ENCODE measurements at regions not wholly inside any gene's neighbourhood (a gene's known extent, or its start where the extent isn't known, plus 50 kb on each side); places are given as distances from the start of the nearest gene placed in this dataset.
"Not testable (repeated sequence)": the region's sequence is repeated elsewhere in the genome, so short reads cannot be mapped to it uniquely, and the experiment has no call there.

DNA sequence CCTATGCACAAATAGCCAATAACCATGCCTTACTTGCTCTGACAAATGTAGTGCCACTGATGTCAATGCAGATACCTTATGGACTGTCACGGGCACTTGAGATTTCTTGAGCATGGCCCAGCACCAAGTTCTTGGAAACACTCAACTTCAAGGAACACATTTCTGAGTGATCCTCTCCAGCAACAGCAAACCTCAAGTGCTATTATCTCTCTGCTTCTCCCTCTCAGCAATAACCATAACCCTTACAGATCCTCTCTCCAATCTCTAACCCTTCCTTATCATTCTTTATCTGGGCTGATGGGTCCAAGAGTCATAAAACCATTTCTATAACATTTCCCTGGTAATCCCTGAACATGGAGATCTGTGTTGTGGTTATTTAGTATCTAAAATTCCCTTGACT is 266.9 kb upstream of the STXBP5 start:
- DNase-seq (ENCODE audit: low spot score), result no peak

DNA sequence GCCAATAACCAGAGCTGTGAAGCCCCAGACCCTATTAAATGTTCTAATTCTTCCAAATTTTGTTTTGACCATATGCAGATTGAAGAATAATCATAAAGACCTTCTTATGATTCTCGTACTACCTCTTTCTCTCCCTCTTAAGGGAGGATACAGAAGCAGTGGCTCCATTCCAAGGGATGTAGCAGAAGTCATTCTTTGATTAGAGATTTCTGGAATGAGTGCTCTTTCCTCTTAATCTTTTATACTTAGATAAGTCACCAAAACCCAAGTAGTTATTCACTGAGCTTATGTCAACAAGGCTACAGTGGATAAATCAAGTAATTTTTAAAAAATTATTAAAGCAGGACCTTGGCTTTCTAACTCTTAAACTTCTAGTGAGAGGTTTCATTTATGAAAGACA is 266.0 kb upstream of the STXBP5 start:
- no peak for DNase-seq (ENCODE audit: low spot score)

DNA sequence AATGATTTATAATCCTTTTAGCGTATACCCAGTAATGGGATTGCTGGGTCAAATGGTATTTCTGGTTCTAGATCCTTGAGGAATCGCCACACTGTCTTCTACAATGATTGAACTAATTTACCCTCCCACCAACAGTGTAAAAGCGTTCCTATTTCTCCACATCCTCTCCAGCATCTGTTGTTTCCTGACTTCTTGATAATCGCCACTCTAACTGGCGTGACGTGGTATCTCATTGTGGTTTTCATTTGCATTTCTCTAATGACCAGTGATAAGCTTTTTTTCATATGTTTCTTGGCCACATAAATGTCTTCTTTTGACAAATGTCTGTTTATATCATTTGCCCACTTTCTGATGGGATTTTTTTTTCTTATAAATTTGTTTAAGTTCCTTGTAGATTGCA is 264.8 kb upstream of the STXBP5 start:
- DNase-seq (ENCODE audit: low spot score), result not testable (repeated sequence)

DNA sequence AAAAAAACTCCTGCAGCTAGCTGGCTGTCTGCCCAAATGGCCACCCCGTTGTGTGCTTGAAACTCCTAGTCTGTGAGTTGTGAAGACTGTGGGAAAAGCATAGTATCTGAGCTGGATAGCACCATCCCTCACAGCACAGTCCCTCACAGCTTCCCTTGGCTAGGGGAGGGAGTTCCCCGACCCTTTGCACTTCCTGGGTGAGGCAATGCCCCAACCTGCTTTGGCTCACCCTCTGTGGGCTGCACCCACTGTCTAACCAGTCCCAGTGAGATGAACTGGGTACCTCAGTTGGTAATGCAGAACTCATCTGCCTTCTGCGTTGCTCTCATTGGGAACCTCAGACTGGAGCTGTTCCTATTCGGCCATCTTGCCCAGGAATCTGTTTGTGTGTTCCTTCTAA is 260.6 kb upstream of the STXBP5 start:
- DNase-seq (ENCODE audit: low spot score), result no peak

DNA sequence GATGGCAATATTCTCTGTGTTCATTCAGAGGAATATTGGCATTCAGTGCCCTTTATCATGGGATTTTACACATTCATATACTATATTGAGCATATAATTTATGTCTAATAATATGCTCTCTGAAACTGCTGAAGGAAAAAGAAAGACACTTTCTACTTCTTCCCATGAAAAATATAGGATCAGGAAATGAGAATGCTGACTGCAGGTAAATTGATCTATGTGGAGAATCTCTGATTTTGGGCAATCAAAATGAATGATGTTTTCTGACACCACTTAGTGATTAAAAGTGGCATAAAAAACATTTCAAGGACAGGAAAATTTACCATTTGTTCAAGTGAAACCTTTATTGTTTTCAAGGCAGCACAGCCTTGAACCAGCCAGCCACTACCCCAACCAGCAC is 260.1 kb upstream of the STXBP5 start:
- DNase-seq (ENCODE audit: low spot score), result no peak

DNA sequence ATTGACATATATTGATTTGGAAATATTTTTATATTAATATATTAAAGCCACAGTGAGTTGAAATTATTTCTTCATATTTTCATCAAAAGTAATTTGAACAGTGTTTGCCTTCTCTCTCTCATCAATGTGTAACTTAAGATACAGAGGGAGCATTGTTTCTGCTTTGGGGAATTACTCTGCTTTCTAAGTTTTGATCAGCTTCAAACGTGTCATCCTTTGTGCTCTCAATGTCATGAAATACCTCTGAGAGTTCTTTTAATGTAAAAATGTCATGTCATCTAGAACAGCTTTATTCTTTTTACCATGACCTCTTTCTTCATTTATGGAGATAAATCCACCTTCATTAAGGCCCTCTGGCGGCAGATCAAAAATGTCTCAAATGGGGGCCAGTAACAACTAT is 259.4 kb upstream of the STXBP5 start:
- DNase-seq (ENCODE audit: low spot score), result no peak

DNA sequence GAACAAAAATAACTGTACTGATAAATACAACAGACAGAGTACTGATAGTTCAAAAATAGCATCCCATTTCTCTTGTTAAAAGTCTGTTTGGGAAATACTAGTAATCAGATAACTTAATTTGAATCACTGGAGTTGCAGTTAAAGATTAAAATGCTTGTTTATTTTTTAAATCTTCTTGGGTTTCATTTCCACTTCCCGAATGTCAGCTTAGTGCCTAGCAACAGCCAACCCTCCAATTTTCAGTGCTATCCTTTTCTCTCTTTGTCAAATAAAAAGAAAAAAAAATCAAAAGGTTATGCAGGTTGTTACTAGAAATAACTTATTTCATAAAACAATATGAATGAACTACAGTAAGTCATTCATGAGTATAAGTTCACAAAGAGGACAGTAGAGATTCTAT is 257.7 kb upstream of the STXBP5 start:
- no peak for DNase-seq (ENCODE audit: low spot score)

DNA sequence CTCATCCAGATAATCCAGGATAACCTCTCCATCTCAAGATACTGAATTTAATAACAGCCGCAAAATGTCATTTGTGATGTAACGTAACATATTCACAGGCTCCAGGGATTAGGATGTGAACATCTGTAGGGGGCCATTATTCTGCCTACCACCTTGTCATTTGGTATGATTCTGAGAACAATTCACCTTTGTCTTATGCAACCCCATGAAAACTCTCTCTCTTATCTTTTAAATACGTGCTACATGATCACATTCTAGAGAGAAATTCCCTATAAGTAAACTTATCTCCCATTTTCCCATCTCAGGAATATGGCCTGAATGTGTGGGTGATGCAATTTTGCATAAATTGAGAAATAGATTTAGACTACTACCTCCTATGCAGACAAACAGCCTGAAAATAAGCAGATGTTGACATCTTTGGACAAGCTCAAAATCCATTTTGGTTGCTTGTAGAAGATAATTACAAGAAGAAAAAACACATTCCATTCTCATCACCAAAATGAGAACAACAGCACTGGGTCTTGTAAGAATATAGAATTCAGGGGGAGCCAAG is 255.4 kb upstream of the STXBP5 start:
- DNase-seq (ENCODE audit: low spot score), result no peak

DNA sequence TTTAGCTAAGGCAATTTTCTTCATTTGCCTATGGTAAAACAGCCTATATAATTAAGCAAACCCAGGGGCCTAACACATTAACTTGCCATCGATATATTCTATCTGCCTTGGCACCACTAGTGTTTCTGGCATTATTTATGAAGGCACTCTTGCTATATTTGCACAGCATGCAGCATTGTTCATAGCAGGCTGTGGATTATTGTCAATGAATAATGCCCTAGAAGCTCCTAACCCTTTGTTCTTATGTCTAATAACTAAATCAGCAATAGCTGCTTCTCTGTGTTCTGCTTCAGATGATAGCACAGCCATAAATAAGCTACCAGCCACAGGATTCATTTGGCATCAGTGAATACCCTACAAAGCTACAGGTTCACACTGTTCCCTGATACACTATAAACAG is 254.8 kb upstream of the STXBP5 start:
- DNase-seq (ENCODE audit: low spot score), result no peak

DNA sequence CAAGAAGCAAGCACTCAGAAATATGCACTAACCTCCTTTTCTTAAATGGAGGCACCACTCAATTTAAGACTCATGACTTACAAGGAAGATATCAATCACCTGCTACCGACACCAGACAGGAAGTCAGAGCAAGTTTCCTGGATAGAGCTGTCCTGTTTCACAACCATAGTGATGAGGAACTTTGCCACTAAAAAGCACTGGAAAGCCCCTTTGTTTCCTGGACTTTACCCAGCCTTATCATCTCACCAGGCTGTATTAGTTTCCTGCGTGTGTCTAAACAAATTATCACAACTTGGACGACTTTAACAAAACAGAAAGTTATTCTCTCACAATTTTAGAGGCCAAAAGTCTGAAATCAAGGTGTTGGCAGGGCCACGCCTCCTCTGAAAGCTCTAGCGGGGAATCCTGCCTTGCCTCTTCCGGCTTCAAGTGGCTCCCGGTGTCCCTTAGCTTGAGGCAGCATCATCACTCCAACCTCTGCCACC is 253.8 kb upstream of the STXBP5 start:
- no peak for DNase-seq (ENCODE audit: low spot score)

DNA sequence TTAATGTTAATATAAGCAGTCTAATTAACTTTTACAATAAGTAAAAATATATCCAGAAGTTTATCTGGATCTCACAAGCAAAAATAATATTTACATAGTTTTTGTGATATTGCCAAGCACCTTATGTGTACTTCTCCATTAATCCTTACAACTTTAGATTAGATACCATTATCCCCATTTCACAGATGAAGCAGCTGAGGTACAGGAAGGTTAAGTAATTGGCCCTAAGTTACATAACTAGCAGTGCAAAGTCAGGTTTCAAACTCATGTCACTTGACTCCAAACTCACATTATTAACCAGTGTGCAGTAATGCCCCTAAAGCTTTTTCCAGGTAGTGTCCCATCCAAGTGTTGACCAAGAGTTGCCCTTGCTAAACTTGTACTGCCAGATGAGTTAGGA is 248.6 kb upstream of the STXBP5 start:
- DNase-seq (ENCODE audit: low spot score), result no peak

DNA sequence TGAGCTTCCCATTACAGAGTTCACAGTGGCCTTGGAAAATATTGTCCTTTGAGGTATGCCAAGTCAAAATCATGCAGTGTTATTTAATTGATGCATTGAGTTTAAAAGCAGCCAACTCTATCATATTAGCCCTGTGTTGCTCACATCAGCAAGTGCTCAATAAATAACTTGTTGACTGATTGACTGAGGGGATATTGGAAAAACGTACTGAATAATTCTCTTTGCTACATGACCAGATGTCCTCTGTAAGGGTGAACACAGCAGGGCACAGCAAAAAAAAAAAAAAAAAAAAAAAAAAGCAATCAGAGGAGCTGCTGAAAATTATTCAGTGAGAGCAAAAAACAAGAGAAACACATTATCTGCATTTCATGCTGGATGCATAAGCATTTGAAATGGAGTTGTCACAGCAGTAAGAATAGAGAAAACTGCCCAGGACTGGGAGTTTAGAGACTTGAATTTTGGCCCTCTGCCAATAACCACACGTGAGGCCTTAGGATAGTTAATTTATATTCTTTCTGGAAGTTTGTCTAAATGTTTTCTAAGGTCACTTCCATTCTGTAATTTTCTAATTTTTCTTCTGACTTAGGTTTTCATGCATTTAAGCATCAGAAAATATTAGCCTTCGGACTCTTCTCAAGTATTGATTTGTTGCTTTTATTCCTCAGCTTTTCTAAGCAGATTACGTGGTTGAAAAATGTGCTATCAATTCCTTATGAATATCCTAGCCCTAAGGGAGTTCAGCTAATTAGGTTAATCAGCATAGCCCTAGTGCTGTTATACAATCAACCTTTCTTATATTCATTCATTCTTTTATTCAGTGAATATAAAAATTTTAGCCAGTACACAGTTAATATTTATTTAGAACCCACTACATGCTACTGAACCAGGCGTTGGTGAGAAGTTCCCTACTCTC is 246.8 kb upstream of the STXBP5 start:
- no peak for DNase-seq (ENCODE audit: low spot score)

DNA sequence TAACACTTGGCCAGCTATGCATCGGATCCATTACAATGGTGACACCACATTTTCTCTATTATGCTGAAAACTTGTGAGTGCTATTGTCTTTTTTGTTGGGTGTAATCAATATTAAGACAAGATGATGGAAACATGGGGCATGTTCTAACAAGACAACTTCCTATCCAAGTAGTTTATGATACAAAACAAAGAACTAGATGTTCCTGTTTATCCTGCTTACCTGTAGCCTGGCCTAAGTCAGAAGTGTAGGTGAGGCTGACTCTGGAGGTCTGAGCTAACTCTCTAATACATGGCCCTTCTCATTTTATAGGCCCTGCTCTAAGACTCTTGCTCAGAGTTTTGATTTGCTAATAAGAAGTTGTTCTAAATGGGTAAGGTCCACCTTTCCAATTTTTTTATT is 242.4 kb upstream of the STXBP5 start:
- DNase-seq (ENCODE audit: low spot score), result no peak

DNA sequence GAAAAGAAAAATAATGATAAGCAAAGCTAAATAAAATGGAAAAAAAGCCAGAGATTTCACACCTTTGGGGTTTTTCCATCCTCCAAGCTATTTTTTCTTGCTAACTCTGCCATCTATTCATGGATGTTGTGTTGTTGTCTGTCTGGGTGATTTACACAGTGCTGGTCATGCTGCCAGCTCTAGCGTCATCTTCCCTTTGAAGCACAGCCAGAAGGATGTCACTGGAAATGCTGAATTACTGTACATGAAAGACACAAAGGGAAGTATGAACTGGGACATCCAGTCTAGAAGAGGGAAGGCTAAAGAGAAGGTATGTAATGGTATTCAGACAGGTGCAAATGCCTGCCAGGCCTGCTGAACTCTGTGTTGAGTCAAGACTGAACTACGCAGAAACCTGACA is 241.9 kb upstream of the STXBP5 start:
- no peak for DNase-seq (ENCODE audit: low spot score)

DNA sequence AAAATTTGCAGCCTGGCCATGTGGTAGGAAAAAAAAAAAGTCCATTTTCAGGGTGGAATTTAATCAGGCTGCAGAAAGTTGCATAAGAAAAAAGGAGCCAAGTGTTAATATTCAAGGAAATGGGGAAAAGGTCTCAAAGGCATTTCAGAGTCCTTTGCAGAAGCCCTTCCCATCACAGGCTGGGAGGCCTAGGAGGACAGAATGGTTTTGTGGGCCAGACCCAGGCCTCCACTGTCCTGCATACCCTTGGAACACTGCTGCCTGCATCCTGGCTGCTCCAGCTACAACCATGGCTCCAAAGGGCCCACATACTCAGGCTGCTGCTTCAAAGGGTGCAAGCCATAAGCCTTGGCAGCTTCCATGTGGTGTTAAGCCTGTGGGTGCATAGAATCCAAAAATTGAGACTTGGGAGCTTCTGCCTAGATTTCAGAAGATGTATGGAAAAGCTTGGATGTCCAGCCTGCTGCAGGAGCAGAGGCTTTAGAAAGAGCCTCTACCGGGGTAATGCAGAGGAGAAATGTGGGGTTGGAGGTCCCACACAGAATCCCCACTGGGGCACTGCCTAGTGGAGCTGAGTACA is 239.0 kb upstream of the STXBP5 start:
- no peak for DNase-seq (ENCODE audit: low spot score)

DNA sequence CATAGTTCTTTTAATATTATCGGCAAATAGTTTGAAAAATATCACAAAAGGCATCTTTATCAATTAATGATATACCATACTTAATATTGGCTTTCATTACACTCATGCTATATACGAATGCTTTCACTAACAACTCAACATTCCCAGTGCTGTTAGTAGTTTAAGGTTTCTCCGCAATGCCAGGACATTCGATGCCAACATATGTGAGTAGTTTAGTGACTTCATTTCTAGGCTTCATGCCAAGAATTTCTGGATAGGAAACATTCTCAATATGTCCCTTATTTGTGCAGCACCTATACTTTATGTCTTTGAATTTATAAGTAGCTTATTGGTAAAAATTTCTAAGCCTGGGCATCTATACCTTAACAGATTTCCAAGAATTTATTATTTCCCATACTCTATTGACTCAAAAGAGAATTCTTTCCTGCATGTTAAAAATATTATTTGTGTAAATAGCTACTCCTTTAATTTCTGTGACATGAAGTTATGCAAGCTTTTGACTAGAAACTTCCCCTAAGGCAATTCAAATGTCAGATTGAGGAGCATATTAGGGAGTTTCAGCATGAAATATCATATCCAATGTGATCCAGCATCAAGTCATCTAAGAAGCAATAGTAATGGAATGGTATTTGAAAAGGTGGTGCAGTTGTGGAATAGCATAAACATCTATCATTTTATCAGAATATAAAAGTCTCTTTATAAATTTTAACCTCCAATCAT is 236.0 kb upstream of the STXBP5 start:
- DNase-seq (ENCODE audit: low spot score), result no peak

DNA sequence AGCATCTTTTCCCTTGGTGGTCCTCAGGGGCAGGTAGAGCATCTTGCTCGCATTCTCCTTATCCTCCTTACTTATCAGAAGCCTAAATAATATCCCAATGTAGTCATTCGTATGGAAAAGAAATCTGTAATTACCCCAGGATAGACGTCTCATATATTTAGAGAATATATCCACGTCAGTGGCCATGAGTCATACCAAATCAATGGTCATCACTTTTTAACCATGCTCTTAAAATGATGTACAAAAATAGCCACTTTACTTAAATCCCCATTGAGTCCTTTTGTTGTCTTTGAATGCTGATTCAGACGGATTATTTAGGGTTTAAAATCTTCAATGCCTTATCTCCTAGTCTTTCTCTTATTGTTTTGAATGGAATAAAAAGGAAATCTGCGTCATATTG is 231.7 kb upstream of the STXBP5 start:
- DNase-seq (ENCODE audit: low spot score), result no peak

DNA sequence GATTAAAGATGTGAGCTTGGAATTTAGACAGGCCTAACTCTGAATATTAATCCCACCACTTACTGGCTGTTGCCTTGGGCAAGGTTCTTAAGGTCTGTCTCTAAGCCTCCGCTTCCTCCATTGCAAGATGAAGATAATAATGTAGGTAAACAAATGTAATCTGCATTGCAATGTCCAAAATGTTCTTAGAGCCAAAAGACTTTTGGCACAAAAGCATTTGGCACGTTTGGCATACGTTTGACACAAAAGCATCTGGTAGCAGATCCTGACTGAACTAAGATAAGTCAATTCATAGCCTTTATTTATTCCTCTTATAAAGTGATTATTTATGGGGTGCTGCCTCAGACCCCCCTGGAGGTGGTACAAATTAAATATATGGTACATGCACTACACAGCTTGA is 229.9 kb upstream of the STXBP5 start:
- no peak for DNase-seq (ENCODE audit: low spot score)

DNA sequence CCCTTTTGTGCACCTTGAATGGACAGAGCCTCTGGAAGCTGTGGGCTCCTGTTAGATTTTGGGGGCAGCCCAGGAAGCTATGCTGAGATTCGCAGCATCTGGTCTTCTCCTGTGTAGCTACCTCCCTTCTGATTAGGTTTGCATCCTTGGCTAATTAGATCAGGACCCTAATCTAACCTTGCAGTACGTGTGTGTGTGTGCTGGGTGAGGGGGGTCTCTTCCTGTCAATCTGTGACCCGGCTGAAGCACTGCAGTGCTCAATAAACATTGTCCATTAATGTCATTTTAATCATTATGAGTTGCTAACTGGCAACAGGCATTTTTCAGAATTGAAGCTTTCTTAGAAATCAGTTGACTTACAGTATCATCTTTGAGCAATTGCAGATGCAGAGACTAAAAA is 229.1 kb upstream of the STXBP5 start:
- DNase-seq (ENCODE audit: low spot score), result no peak

DNA sequence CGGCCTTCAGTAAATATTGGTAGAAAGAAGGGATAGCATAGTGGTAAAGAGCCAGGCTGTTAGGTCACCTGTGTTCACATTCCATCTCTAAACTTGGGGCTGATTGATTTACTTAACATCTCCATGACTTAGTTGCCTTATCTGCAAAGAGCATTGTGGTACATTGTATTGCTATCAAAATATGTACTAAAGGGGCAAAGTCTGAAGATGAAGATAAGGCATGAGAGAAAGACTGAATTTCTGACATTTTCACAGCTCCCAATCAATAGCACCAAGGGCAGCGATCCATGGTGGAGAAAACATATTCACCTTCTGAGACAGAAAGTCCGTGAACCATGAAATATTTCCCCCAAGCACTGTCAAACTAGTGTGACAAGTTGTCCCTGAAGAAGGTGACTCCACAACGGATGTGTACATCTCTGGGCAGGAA is 223.3 kb upstream of the STXBP5 start:
- DNase-seq (ENCODE audit: low spot score), result no peak

DNA sequence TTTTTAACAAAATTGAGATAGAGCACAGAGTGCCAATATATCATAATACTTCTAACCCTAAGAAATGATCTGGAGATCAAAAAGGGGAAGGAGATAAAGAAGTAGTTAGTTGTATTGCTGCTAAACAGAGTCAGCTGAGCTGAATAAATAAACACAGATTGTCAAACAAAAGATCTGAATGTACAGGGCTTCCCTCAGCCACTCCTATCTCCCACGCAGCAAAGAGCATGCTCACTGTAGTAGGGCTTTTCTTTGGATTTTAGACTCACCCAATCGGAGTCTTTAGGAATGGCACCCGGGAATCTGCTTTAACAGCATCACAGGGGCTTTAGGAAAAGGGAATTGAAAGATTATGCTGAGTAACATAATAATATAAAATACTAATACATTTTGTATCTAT is 222.2 kb upstream of the STXBP5 start:
- DNase-seq (ENCODE audit: low spot score), result no peak

DNA sequence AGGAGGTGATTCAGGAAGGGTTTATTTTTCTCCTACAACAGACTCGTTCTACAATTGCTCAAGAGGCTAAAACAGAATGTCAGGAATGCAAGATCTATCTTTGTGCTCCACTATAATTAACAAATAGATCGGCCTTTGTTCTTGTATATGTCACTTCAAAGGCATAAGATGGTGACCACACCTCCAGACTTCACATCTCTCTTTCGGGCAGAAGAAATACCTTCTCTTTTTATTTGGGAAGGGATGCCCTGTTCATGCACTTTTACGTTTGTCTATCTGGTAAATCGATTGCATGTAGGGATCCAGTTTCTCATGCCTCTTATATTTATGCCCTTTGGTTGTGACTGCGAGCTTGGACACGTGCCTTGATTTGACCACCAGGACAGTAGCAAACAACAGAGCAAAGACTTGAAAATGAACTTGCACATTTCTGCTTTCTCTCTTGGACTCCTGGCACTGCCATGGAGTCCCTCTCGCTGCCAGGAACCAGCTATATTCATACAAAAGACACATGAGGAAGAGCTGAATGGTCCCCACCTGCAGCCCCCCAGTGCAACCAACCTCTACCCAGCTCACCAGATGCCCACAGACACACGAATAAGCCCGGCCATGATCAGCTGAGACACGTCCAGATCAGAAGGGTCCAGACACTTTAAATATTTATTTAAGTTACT is 219.8 kb upstream of the STXBP5 start:
- no peak for DNase-seq (ENCODE audit: low spot score)

Measured in putamen (tissue), 1 donor.